Islet of Langerhans (tissue), 1 donor: ENCODE measurements at regions not wholly inside any gene's neighbourhood (a gene's known extent, or its start where the extent isn't known, plus 50 kb on each side); places are given as distances from the start of the nearest gene placed in this dataset.

Source experiments
- FAIRE-seq: peaks from one replicate; lab custom pipeline; 2011; peaks lifted over from hg19 to GRCh38; lab: Jason Lieb, UNC

DNA sequence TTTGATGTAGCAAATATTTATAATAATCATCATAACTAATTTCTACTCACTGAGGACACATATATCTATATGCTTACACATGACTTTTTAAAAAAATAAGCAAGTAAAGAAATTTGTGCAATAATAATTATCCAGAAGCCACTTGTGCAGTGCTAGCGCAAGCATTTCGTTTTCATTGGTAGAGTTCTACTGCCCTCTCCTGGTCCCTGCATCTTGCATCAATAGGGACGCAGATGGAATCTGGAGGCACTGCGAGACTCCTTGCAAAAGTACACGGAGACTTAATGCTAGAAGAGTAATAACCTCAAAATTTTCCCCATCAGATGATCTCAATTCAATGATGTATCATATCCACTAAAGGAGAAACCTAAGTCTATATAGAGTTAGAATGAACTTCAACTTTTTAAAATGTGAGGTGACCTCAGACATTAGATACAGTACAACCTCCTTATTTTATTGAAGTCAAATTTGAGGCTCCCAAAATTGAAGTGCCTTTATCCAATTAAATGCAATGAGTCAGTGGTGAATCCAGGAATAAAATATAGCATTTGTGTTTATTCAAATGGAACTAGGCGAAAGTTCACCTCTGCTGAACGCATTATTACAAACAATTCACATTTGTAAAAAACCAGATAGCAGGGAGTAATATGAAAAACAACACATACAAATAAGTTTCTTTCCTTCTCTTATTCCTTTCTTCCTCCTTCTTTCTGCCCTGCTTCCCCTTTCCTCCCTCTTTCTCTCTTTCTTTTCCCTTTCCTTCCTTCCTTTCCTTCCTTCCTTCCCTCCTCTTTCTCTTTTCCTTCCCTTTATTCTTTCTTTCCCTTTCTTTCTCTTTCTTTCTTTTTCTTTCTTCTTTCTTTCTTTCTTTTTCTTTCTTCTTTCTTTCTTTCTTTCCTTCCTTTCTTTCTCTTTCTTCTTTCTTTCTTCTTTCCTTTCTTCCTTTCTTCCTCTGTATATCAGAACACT lies 450.0 kb downstream of the ANKRD50 start:
- FAIRE-seq, result peak; percentile 95

DNA sequence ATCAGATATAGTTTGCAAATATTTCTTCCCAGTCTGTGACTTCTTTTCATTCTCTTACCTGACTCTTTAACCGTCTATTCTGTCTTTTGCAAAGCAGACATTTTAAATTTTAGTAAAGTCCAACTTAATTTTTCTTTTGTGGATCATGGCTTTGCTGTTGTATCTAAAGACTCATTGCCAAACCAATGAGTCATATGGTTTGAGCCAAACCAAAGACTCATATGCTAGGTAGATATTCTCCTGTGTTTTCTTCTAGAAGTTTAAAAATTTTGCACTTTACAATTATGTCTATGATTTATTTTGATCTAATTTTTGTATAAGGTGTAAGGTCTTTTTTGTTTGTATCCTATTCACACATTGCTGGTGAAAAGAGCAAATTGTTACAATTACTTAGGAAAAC lies 446.8 kb downstream of the ANKRD50 start:
- no peak for FAIRE-seq

- no peak for FAIRE-seq
These were observed 445.8 kb downstream of the ANKRD50 start for GRCh38 chr4:124266721-124267120.

DNA sequence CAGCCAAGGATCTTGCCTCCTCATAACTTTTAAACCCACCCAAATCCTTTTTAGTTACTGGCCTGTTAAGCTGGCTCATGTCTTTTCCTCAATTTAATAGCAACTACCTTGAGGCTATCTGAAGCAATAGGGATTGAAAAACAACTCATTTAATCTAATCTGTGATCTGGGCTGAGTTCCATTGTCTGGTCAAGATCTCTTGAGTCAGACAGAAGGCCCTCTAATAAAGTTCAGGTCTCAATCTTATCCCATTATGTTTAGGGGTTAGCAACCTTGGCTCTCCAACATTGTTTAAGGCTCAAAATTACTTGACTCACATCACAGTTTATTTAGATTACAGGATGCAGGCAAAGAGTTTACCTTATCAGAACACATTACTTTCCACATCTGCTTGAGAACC lies 436.1 kb downstream of the ANKRD50 start:
- no peak for FAIRE-seq

- FAIRE-seq, result no peak
These were observed 434.8 kb downstream of the ANKRD50 start for GRCh38 chr4:124277691-124278090.

GRCh38 chr4:124278477-124278876 lies 434.1 kb downstream of the ANKRD50 start:
- FAIRE-seq, result no peak

DNA sequence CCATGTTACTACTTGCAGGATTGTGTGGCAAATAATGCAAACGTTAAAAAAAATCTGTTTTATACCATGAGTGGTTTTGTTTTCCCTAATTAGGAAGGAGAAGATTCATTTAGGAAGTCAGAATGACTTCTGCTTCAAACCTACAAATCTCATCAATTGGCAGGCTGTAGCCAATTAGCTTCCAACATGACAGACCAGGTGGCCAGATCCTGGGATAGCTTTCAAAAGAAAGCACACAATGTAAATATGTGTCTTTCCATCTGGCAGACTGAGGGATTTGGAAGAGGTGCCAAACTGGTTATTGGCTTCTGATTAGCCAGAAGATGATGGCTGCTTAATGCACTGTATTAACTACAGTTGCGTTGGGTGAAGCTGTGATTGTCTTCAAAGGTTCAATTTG lies 432.8 kb downstream of the ANKRD50 start:
- no peak for FAIRE-seq

DNA sequence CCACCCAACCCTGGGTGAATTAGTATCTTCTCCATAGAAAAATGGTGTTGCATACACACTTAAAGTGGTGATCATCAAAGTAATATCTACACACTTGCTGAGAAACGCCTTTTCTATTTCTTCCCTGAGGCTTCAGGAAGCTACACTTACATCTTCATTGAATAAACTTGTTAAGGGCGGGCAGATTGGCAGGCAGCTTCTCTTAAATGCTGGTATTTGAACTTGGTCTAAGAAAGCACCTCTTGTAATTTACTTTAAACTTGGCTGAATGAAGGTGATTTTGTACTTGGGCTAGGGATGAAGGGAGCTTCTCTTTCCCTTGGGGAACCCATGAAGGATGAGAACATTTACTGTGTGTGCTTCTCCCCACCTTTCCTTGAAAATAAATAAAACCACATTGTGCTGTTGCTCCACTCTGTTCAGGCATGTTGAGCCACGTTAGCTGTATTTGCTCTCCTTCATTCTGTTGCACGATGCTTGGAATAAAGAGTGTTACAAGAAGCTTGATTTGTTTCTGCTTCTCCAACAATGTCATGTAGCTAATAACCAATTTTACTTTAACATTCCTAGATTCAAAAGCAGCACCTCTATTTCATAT lies 430.1 kb downstream of the ANKRD50 start:
- FAIRE-seq, result no peak

DNA sequence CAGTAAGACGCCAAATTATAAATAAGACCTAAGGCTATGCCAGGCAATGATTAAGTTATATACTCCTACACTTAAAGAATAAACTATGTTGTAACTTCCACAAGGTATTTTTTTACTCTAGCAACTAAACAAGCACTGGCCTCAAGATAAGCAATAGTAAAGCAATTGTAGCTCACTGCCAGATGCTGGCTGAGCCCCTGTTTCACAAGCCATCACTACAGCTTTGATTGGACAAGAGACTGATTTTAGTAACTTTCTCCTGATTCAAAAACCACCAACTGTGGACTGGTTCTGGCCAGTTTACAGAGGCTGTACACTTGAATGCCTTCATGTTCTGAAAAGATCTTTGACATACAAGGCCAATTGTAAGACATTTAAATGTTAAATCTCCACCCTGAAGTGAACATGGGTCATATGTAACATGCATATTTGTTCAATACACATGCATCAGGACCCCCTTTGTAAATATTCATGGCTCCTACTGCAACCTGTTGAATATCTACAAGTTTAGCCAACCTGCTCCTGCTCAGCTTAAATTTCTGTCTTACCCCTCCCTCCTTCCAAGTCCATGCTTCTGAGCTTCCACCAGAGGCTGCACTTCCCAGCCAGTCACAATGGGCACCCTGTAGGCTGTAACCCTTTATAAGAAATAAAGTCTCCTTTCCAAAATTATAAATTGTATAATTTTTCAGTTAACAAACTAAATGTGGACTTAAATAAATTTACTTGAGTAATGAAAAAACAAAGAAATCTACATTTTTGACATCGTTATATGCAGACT lies 423.6 kb downstream of the ANKRD50 start:
- no peak for FAIRE-seq

- FAIRE-seq, result no peak
These were observed 421.9 kb downstream of the ANKRD50 start for GRCh38 chr4:124290678-124291077.

GRCh38 chr4:124295413-124295812 lies 417.1 kb downstream of the ANKRD50 start:
- FAIRE-seq, result no peak

DNA sequence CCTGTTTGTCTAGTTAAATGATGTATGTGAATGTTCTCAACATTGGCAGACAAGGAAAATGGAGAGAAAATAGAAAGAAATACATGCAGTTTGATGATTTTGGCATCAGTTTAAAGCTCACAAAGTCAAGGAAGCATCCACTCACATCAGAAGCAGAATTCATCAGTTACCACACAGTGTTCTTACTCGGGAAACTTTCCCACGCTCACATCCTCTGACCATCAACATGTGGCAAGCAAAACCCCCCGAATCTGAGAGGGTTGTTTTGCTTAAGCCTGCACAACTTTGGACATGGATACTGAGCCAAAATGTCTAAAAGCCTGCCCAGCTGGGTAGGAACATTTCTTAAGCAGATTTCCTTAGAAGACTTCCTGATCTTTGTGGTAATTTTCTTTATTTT lies 407.6 kb downstream of the ANKRD50 start:
- no peak for FAIRE-seq

DNA sequence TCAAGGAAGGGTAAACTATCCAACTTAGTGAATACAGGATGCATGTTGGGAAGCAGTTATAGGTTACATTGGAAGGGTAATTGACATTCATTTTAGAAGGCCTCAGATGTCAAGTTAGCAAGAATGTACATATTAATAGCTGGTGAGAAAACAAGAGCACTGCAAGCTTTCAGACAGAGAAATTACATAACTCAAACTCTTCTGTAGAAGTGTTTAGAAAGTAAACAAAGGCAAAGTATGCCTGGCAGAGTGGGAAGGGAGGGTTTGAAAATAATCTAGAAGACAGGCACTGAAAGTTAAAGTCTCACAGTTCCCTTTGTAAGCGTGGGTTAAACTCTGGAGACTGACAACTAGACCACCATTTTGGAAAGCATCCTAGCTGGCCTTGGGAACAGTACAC lies 406.2 kb downstream of the ANKRD50 start:
- no peak for FAIRE-seq

DNA sequence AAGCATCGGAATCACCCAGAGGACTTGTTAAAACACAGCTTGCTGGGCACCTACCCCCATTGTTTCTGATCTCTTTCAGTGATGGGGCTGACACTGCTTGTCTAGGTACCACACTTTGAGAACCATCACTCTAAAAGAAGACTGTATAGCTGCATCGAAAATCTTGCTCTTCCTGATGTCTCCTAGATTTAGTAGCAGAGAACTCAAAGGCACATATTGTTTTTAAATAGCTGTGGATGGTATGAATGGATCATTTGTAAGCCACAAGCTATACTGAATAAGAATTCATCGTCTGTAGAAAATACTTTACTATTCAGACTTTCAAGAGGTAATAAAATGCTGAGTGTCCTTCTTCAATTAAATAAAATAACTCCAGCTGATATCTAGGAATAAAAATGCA lies 405.4 kb downstream of the ANKRD50 start:
- no peak for FAIRE-seq

GRCh38 chr4:124318292-124318691 lies 394.2 kb downstream of the ANKRD50 start:
- FAIRE-seq, result peak; percentile 21

DNA sequence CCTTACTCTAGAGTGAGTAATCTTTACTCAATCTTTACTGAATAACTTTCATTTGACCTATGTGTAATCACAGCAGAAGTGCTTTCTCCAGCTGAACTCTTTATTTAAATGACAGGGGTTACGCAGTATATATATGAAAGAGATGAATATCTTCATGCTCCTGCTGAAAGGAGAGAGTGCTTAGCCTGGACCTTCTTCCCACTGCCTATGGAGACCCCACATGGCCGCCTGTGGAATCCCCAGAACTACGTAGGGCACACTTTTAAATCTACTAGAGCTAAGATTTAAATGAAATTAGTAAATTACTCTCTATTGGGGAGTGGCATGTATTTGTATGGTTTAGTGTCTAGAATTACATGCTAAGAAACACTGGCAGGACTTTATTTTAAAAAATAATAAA lies 391.2 kb downstream of the ANKRD50 start:
- FAIRE-seq, result no peak

DNA sequence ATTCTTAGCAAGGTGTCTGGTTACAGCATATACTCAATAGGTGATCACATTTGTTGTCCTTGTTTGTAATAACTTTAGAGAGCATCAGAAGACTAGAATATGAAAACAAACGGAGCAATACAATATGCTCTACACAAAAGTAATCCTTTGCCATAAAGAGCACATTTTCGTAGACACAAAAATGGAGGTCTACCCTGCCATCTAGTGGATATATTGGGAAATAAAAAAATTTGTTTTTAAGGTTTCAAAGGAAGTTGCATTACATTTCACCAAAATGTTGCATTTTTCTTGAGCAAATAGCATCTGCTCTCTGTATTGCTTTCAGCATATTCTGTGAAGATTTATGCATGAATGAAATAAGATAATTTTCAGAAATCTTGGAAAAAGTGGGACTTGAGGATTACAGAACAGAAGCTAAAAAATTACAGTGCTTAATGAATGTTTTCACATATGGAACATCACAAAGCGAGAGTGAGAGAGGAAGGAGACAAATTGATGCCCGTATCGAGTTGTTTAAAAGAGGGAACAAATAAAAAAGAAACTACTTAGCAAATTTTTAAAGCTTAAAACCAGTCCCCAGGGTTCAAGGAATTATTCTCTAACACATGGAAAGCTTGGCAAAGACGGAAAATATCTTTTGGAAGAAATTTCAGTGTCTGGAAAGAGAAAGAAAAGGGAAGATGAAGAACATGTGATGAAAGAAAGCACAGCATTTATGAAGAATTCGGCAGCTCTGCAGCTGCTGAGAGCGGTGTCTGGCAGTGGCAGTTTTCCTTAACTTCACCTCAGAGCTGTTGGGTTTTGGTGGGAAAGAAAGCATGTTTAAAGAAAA lies 390.1 kb downstream of the ANKRD50 start:
- peak; percentile 93 for FAIRE-seq

DNA sequence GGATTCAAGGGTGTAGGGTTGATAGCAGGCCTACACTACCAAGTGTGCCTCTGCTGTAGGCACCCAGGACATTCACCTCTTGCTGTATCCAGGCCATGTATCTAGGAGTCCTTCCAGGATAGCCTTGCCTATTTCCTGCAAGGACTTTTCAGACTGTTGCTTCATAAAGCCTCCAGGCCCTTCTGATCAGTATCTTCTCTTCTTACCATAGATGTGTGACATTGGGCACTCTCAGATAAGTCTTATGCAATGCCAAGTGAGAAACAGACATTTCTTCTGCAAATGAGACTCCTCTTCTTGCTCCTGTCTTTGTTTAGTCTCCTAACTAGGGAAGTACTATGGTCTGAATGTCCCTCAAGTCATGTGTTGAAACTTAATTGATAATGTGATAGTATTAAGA lies 386.8 kb downstream of the ANKRD50 start:
- FAIRE-seq, result no peak

- no peak for FAIRE-seq
These were observed 383.4 kb downstream of the ANKRD50 start for GRCh38 chr4:124329134-124329533.

DNA sequence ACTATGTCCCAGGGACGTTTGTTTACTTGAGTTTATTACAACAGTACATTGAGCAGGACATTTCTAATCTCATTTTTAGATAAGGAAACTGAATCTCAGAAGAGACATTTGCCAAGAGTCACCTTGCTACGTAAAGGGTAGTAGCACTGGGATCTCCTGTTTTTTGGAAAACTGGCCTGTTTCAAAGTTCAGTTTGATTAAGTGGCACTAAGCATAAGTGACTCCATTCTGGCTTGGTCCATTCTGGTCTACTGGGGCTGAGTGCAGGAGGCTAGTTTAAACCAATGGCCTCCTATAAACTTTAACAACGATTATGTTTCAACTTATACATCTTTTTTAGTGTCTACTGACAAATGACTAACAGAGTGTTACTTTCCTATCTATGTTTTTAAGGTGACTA lies 382.5 kb downstream of the ANKRD50 start:
- no peak for FAIRE-seq

DNA sequence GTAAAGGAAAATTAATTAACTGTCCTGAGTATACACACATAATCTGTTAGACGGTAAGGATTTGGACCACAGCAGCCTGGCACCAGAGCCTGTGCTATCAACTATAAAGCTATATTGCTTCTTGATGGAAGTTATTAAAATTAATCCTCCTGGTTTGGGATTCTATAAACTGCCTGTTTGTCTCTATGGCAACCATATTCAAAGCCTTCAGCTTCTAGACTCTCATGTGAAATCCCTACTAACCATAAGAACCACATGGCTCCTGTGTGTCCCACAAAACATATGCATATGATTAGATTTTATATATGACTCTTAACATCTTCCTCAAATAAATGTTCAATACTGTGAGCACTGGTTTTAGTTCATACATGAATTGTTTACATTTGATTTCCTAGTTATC lies 380.8 kb downstream of the ANKRD50 start:
- no peak for FAIRE-seq

GRCh38 chr4:124333466-124333865 lies 379.1 kb downstream of the ANKRD50 start:
- no peak for FAIRE-seq
